ENCODE measurements at regions not wholly inside any gene's neighbourhood (a gene's known extent, or its start where the extent isn't known, plus 50 kb on each side); places are given as distances from the start of the nearest gene placed in this dataset.

DNA sequence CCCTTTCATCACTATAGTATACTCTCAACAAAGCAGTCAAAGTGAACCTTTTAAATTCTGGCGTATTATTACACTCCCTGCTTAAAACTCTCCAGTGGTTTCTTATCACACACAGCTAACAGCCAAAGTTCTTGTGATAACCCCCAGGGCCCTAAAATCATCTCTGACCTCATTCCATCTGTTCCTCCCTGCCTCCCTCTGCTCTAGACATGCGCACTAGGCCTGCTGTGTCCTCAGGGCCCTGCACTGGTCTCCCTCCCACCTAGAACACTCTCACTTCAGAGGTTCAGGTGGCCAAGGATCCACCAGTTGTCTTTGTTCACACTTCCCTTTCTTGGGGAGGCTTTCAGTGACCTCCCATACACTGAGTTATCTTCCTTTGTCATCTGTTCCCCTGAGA is 603.4 kb downstream of the DSC3 start:
- TF ChIP-seq, protein P1, sequence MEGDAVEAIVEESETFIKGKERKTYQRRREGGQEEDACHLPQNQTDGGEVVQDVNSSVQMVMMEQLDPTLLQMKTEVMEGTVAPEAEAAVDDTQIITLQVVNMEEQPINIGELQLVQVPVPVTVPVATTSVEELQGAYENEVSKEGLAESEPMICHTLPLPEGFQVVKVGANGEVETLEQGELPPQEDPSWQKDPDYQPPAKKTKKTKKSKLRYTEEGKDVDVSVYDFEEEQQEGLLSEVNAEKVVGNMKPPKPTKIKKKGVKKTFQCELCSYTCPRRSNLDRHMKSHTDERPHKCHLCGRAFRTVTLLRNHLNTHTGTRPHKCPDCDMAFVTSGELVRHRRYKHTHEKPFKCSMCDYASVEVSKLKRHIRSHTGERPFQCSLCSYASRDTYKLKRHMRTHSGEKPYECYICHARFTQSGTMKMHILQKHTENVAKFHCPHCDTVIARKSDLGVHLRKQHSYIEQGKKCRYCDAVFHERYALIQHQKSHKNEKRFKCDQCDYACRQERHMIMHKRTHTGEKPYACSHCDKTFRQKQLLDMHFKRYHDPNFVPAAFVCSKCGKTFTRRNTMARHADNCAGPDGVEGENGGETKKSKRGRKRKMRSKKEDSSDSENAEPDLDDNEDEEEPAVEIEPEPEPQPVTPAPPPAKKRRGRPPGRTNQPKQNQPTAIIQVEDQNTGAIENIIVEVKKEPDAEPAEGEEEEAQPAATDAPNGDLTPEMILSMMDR (IDR thresholded peaks at IDR 0.05) = no peak
- TF ChIP-seq RAD21 (conservative IDR thresholded peaks at IDR 0.05 in 1 of 2, IDR thresholded peaks at IDR 0.05 in 1 of 2) (no peak), CEBPB (IDR thresholded peaks at IDR 0.05) (no peak), TP53 (CRISPR knock-in tag; IDR thresholded peaks at IDR 0.05) (no peak), JUN (IDR thresholded peaks at IDR 0.05) (no peak)
